IPS-NIHi7 (cell line): ENCODE measurements at regions not wholly inside any gene's neighbourhood (a gene's known extent, or its start where the extent isn't known, plus 50 kb on each side); places are given as distances from the start of the nearest gene placed in this dataset.
"Not testable (repeated sequence)": the region's sequence is repeated elsewhere in the genome, so short reads cannot be mapped to it uniquely, and the experiment has no call there.

Source experiments
- DNase-seq: peaks from one replicate; pipeline ENCODE4 v3.0.0; 2012; ENCODE audit warnings: mixed read lengths; ENCODE audit errors: extremely low spot score

DNA sequence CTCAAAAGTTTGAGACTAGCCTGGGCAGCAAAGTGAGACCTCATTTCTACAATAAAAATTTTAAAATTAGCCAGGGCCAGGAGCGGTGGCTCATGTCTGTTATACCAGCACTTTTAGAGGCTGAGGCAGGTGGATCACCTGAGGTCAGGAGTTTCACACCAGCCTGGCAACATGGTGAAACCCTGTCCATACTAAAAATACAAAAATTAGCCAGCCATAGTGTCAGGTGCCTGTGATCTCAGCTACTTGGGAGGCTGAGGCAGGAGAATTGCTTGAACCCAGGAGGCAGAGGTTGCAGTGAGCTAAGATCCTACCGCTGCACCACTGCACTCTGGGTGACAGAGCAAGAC, 85.1 kb upstream of the MAP4 start:
- not testable (repeated sequence) for DNase-seq

- DNase-seq: no peak
Observed at GRCh38 chr3:48092270-48092669, 76.1 kb upstream of the MAP4 start.

- no peak for DNase-seq
Observed at GRCh38 chr3:48090166-48090939, 74.1 kb upstream of the MAP4 start.

DNA sequence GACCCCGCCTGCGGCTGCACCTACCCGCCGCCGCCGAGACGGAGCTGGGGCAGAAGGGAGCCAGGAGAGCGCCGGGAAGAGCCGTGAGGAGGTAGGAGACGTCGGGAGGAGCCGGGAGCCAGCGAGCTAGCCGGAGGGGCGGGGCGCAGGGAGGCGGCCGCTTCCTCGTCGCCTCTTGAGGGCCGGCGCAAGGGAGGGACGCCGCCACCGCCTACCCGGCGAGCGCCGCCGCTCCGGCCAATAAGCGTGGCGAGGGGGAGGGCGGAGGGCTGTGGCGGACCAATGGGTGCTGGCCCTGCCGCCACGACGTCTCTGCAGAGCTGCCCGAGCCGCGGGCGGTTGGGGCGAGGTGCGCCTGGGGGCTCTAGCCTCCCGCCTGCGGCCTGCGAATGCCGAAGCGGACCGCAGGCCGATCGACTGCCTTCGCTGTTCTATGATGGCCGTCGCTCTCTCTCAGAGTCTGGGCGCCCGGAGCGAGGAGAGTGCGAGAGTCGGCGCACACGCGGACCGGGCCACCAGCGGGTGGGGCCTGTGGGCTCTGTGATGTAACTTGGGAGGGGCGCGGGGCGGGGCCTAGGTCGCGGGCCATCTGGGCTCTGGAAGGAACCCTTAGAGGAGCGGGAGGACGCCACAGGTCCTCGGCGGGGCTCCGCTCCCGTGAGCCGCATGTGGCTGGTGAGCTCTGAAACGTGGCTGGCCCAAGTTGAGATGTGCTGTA, 72.7 kb upstream of the MAP4 start:
- peak; percentile 98 for DNase-seq

GRCh38 chr3:48088056-48088748, 72.0 kb upstream of the MAP4 start:
- peak; percentile 22 for DNase-seq

DNA sequence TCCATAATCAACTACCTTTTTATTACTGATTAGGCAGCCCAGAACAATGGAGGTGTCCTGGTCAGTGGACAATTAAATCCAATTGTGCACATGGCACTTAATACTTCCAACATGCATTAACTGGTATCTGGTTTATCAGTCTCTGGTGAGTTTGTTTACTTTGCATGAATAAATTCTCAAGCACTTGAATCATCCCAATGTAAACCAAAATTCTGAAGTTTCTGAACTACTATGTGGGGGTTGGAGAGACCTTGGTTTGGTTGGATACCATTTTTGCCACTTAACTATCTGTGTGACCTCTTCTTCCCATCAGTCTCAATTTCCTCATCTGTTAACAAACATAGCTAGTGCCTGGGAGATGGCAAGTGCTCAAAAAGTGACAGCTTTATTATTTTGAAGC, 70.5 kb upstream of the MAP4 start:
- DNase-seq: no peak

DNA sequence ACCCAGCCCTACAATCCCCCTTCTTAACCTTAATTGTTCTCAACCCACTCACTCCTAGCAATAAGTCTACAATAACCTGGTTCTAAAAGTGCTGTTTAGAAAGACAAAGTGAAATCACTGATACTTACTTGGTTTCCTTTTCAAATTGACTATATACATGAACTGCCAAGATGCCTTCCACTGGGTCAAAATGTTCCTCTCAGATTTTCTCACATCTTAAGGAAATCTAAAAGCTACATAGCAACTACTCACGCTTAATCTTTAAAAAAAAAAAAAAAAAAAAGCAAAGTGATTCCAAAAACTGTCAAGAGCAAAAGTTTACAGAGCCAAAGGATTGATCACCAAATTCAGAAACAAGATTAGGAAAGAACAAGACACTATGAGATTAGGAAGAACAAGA, 68.7 kb upstream of the MAP4 start:
- no peak for DNase-seq

DNA sequence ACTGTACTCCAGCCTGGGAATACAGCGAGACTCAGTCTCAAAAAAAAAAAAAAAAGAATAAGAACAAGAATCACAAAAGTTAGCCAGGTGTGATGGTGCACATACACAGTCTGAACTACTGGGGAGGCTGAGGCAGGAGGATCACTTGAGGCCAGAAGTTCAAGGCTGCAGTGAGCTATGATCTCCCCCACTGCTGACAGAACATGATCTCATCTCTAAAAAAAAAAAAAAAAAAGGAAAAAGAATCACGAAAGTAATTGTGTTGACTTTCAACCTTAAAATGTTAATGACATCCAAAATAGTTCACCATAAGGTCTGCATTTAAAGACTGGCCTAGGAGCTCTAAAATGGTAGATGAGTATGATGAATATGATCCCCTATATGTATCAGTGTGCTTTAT, 68.0 kb upstream of the MAP4 start:
- no peak for DNase-seq

DNA sequence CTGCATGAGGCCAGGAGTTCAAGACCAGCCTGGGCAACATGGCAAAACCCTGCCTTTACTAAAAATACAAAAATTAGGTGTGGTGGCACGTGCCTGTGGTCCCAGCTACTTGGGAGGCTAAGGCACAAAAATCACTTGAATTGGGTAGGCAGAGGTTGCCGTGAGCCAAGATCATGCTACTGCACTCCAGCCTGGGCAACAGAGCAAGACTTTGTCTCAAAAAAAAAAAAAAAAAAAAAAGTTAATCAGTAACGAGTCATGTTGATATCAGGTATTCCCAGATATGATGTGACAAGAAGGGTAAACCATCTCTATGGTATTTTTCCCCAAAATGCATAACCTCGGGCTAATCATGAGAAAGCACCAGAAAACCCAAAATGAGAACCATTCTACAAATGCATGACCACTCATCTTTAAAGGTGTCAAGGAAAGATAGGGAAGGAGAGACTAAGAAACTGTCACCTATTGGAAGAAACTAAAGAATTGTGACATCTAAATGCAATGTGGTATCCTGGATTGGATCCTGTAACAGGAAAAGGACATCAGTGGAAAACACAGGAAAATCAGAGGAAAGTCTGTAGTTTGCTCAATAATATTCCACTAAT, 66.5 kb upstream of the MAP4 start:
- no peak for DNase-seq

DNA sequence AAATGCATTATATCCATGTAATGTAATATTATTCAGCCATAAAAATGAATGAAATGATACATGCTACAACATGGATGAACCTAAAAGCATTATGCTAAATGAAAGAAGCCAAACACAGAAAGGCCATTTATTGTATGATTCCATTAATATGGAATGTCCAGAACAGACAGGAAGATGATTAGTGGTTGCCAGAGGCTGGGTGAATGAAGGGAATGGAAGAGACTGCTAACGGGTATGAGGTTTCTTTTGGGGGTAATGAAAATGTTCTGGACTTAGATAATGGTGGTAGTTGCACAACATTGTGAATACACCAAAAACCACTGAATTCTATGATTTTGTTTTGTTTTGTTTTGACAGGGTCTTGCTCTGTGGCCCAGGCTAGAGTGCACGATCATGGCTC, 61.6 kb upstream of the MAP4 start:
- no peak for DNase-seq

- DNase-seq: no peak
Observed at GRCh38 chr3:48070030-48070429, 53.8 kb upstream of the MAP4 start.

DNA sequence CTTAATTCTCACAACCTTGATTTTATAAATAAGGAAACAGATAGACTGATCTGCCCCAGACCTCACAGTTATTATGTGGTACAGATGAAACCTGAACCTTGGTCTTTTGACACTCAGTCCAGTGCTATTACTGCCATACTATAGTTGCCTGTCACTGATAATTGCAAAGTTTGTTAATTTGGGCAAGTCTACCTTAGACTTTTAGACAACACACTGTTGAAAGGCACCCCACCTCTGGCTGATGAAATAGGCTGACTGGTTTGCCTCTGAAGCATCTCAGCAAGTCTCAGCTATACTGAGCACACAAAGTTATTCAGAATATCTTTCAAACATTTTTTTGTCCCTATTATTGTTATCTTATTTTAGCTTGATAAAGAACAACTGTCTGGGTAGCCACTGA, 53.1 kb upstream of the MAP4 start:
- DNase-seq: no peak

DNA sequence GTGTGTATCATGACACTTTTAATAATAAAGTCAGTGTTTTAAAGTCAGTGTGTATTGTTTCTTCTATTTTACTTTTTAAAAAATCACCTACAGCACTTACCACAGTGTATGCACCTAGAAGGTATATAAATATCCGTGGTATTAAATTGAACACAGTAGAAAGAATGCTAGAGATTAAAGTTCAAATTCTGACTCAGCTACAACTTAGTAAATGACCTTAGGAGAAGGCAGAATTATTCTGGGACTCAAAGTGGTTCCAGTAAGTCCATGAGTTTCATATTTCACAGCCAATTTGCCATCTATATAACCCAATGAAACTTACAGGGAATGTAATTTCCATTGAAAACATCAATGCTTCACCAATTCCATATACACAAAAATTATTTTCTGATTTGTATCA, 52.7 kb upstream of the MAP4 start:
- DNase-seq: no peak

DNA sequence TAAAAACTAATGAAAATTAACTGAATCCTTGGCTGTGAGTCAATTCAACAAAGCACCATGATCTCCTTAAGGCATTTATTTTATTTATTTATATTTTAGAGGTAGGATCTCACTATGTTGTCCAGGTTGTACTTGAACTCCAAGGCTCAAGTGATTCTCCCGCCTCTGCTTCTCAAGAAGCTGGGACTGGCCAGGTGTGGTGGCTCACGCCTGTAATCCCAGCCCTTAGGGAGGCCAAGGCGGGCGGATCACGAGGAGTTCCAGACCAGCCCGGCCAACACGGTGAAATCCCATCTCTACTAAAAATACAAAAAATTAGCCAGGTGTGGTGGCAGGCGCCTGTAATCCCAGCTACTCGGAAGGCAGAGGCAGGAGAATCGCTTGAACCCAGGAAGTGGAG, 52.1 kb upstream of the MAP4 start:
- DNase-seq: not testable (repeated sequence)

DNA sequence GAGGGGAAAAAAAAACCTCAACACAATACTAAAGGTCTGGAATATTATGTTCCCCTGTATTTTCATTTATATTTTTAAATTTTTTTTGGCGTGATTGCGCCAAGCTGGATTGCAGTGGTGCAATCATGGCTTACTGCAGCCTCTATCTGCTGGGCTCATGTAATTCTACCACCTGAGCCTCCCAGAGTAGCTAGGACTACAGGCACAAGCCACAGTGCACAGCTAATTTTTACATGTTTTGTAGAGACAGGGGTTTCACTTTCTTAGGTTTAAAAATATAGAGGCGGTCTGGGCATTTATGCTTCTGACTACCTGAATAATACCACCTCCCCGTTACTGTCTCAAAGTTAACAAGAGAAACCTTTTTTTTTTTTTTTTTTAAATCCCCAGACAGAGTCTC, 51.1 kb upstream of the MAP4 start:
- DNase-seq: no peak
